Neural progenitor cell (in vitro differentiated cells): ENCODE measurements at regions not wholly inside any gene's neighbourhood (a gene's known extent, or its start where the extent isn't known, plus 50 kb on each side); places are given as distances from the start of the nearest gene placed in this dataset.

Source experiments
- DNase-seq: peaks from one replicate; pipeline ENCODE4 v3.0.0-alpha.2; 2016; ENCODE audit warnings: low spot score
- H2AFZ ChIP-seq: fragments of 200-600 bp; sonication (generic); replicated peaks from 2 replicates; pipeline ENCODE4 v1.6.1; 2016; ENCODE audit warnings: antibody characterized with exemption
- H3F3A ChIP-seq: fragments of 200-600 bp; sonication (generic); 2 replicates; pipeline ENCODE4 v1.6.1; 2016; ENCODE audit warnings: antibody characterized with exemption, low read depth
- H3K27ac ChIP-seq: fragments of 200-600 bp; sonication (generic); 2 replicates; pipeline ENCODE4 v1.5.1; 2016; ENCODE audit warnings: mild to moderate bottlenecking
- H3K27me3 ChIP-seq: fragments of 200-600 bp; sonication (generic); 2 replicates; pipeline ENCODE4 v1.6.1; 2016; ENCODE audit warnings: mild to moderate bottlenecking, moderate library complexity
- H3K36me3 ChIP-seq: fragments of 200-600 bp; sonication (generic); 2 replicates; pipeline ENCODE4 v1.5.1; 2016
- H3K4me1 ChIP-seq: fragments of 200-600 bp; sonication (generic); 2 replicates; pipeline ENCODE4 v1.6.1; 2016; ENCODE audit warnings: mixed run types
- H3K4me2 ChIP-seq: fragments of 200-600 bp; sonication (generic); 2 replicates; pipeline ENCODE4 v1.6.1; 2016
- H3K4me3 ChIP-seq: fragments of 200-600 bp; sonication (generic); 2 replicates; pipeline ENCODE4 v1.5.1; 2016
- H3K79me2 ChIP-seq: fragments of 200-600 bp; sonication (generic); 2 replicates; pipeline ENCODE4 v1.6.1; 2016; ENCODE audit warnings: low read depth
- H3K9ac ChIP-seq: fragments of 200-600 bp; sonication (generic); 2 replicates; pipeline ENCODE4 v1.6.1; 2016
- H3K9me3 ChIP-seq: fragments of 200-600 bp; sonication (generic); 2 replicates; pipeline ENCODE4 v1.5.1; 2016; ENCODE audit warnings: low read depth
- H4K20me1 ChIP-seq: fragments of 200-600 bp; sonication (generic); 2 replicates; pipeline ENCODE4 v1.6.1; 2016; ENCODE audit warnings: low read depth
- H3K27ac Mint-ChIP-seq: 3 replicates; pipeline ENCODE4 v1.8.0; 2021; ENCODE audit warnings: mixed read lengths
- H3K27me3 Mint-ChIP-seq: 2 replicates; pipeline ENCODE4 v1.8.0; 2022; ENCODE audit warnings: low read depth, mild to moderate bottlenecking, inconsistent platforms, moderate library complexity, mixed read lengths; ENCODE audit not compliant: insufficient read depth
- H3K36me3 Mint-ChIP-seq: 3 replicates; pipeline ENCODE4 v1.8.0; 2021; ENCODE audit warnings: mixed read lengths
- H3K4me1 Mint-ChIP-seq: 3 replicates; pipeline ENCODE4 v1.8.0; 2021; ENCODE audit warnings: mixed read lengths
- H3K4me3 Mint-ChIP-seq: 3 replicates; pipeline ENCODE4 v1.8.0; 2021; ENCODE audit warnings: mild to moderate bottlenecking, moderate library complexity, mixed read lengths
- H3K9me3 Mint-ChIP-seq: 3 replicates; pipeline ENCODE4 v1.8.0; 2020; ENCODE audit warnings: mixed read lengths
- CTCF ChIP-seq: fragments of 200-600 bp; sonication (generic); IDR thresholded peaks from 2 replicates; pipeline ENCODE4 v1.5.1; 2017; ENCODE audit warnings: antibody characterized with exemption, mild to moderate bottlenecking
- EZH2 ChIP-seq: fragments of 200-600 bp; sonication (generic); IDR thresholded peaks from 2 replicates; pipeline ENCODE4 v1.6.1; 2017; ENCODE audit warnings: antibody characterized with exemption, mild to moderate bottlenecking, moderate library complexity
- EZH2phosphoT487 ChIP-seq: fragments of 200-600 bp; sonication (generic); IDR thresholded peaks from 2 replicates; pipeline ENCODE4 v1.6.1; 2017; ENCODE audit warnings: antibody characterized with exemption

DNA sequence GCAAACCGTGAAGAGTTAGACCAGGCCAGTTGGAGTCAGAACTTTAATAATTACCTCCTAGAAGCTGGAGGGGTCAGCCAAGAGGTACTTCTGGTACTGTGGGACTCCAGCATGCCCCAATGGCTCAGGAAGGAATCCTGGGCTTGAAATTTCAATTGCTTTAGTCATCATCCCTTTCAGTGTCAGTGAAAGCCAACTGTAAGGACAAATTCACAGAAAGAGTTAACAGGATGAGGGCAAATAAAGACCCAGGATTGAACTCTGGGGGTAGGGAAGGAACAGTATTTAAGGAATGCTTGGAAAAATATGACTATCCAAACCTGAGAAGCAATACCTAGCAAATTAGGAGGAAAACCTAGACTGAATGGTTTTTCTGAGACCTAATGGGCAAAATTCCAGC is 735.1 kb upstream of the MARCKS start:
- peaks cover 4% of the 10 kb centered on the region for H3K9me3 ChIP-seq
- peak; percentile 10 for DNase-seq
- H3K36me3 ChIP-seq: peaks cover 3% of the 10 kb centered on the region
- no peaks in the 10 kb centered on the region for H3K27me3 Mint-ChIP-seq
- no peak for TF ChIP-seq CTCF
- TF ChIP-seq EZH2phosphoT487: no peak
- no peak for TF ChIP-seq EZH2
- no peak overlapping the region for H2AFZ ChIP-seq
- no peaks in the 10 kb centered on the region for H3K27me3 ChIP-seq
- H3K9ac ChIP-seq: no peak overlapping the region
- no peak overlapping the region for H3K4me3 ChIP-seq
- no peak overlapping the region for H3K27ac ChIP-seq
- no peaks in the 10 kb centered on the region for H3K4me1 ChIP-seq
- H3K9me3 Mint-ChIP-seq: peaks cover 16% of the 10 kb centered on the region
- H3K4me2 ChIP-seq: no peak overlapping the region
- H3K4me3 Mint-ChIP-seq: no peak overlapping the region
- peaks cover 20% of the 10 kb centered on the region for H3K4me1 Mint-ChIP-seq
- peak overlapping the region; percentile 48 for H3K27ac Mint-ChIP-seq
- H4K20me1 ChIP-seq: no peaks in the 10 kb centered on the region
- H3K79me2 ChIP-seq: no peaks in the 10 kb centered on the region
- no peaks in the 10 kb centered on the region for H3F3A ChIP-seq
- H3K36me3 Mint-ChIP-seq: peaks cover 2% of the 10 kb centered on the region

DNA sequence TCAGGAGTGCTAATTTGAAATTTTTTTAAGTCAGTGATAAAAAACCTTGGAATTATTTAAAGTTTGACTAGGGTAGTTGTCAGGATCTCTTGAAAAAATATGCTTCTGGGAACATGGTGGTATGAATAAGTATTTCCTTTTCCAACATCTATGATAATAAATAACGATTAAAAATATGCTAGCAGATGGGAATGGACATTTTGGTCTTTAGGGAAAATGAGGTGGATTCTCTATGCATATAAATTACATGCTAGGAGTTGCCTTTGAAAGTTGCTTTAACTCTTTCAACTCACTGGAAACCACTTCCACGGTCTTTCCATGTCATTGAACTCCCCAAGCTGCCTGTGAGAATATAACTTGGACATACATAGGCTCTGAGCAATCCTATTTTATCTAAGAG is 731.5 kb upstream of the MARCKS start:
- Histone ChIP-seq H3K9me3 (no peaks in the 10 kb centered on the region), H3K4me1 (no peaks in the 10 kb centered on the region), H2AFZ (no peak overlapping the region), H3K4me2 (no peak overlapping the region), H3K9ac (no peak overlapping the region), H3F3A (no peaks in the 10 kb centered on the region), H3K79me2 (no peaks in the 10 kb centered on the region), H3K27me3 (no peaks in the 10 kb centered on the region), H4K20me1 (no peaks in the 10 kb centered on the region), H3K36me3 (no peaks in the 10 kb centered on the region), H3K27ac (no peak overlapping the region), H3K4me3 (no peak overlapping the region)
- H3K9me3 Mint-ChIP-seq: peaks cover 2% of the 10 kb centered on the region
- peaks cover 2% of the 10 kb centered on the region for H3K36me3 Mint-ChIP-seq
- H3K27ac Mint-ChIP-seq: no peak overlapping the region
- H3K4me1 Mint-ChIP-seq: peaks cover 18% of the 10 kb centered on the region
- no peak overlapping the region for H3K4me3 Mint-ChIP-seq
- no peaks in the 10 kb centered on the region for H3K27me3 Mint-ChIP-seq
- no peak for TF ChIP-seq EZH2
- no peak for TF ChIP-seq EZH2phosphoT487
- no peak for TF ChIP-seq CTCF
- DNase-seq: no peak

- peaks cover 2% of the 10 kb centered on the region for H3K36me3 Mint-ChIP-seq
- H3K9me3 ChIP-seq: no peaks in the 10 kb centered on the region
- H3K4me1 Mint-ChIP-seq: peaks cover 7% of the 10 kb centered on the region
- H3K27me3 Mint-ChIP-seq: no peaks in the 10 kb centered on the region
- H3K27ac Mint-ChIP-seq: no peak overlapping the region
- no peak for DNase-seq
- TF ChIP-seq EZH2 (no peak), CTCF (no peak), EZH2phosphoT487 (no peak)
- no peaks in the 10 kb centered on the region for H3K4me1 ChIP-seq
- H3K79me2 ChIP-seq: no peaks in the 10 kb centered on the region
- no peak overlapping the region for H2AFZ ChIP-seq
- H3K4me3 Mint-ChIP-seq: no peak overlapping the region
- no peak overlapping the region for H3K4me3 ChIP-seq
- H3K36me3 ChIP-seq: no peaks in the 10 kb centered on the region
- H4K20me1 ChIP-seq: no peaks in the 10 kb centered on the region
- H3K9ac ChIP-seq: no peak overlapping the region
- no peak overlapping the region for H3K4me2 ChIP-seq
- peaks cover 2% of the 10 kb centered on the region for H3K9me3 Mint-ChIP-seq
- no peak overlapping the region for H3K27ac ChIP-seq
- H3K27me3 ChIP-seq: no peaks in the 10 kb centered on the region
- no peaks in the 10 kb centered on the region for H3F3A ChIP-seq
Measured at GRCh38 chr6:113127786-113128419, 729.2 kb upstream of the MARCKS start.
